HG02870 (cell line): ENCODE measurements at regions not wholly inside any gene's neighbourhood (a gene's known extent, or its start where the extent isn't known, plus 50 kb on each side); places are given as distances from the start of the nearest gene placed in this dataset.
"Not testable (repeated sequence)": the region's sequence is repeated elsewhere in the genome, so short reads cannot be mapped to it uniquely, and the experiment has no call there.

ENCODE experiments used
- ATAC-seq: cut with Tn5 transposase; IDR thresholded peaks from one replicate; pipeline ENCODE4 v1.9.1; 2021; ENCODE audit warnings: mild to moderate bottlenecking, moderate library complexity; ENCODE audit not compliant: unreplicated experiment

DNA sequence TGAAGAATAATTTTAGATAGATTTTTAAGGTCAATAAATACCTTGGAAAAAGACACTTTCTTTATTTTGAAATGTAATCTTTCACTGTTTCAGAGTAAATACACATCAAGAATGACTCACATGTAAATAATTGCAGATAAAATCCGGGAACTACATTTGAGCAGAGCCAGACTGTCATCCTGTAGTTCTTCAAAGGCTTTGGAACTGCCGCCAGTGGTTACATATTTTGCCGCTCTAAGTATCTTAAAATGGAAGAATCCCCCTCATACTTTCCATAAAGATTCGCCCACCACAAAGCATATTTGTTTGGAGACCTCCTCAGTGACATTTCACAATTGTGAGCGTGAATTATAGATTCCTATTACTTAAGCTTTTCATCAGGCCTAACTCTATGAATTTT lies 607.8 kb upstream of the ZFP42 start:
- no peak for ATAC-seq

- ATAC-seq, result no peak
Measured at GRCh38 chr4:187389420-187389819, 606.2 kb upstream of the ZFP42 start.

- no peak for ATAC-seq
Measured at GRCh38 chr4:187390646-187391045, 604.9 kb upstream of the ZFP42 start.

DNA sequence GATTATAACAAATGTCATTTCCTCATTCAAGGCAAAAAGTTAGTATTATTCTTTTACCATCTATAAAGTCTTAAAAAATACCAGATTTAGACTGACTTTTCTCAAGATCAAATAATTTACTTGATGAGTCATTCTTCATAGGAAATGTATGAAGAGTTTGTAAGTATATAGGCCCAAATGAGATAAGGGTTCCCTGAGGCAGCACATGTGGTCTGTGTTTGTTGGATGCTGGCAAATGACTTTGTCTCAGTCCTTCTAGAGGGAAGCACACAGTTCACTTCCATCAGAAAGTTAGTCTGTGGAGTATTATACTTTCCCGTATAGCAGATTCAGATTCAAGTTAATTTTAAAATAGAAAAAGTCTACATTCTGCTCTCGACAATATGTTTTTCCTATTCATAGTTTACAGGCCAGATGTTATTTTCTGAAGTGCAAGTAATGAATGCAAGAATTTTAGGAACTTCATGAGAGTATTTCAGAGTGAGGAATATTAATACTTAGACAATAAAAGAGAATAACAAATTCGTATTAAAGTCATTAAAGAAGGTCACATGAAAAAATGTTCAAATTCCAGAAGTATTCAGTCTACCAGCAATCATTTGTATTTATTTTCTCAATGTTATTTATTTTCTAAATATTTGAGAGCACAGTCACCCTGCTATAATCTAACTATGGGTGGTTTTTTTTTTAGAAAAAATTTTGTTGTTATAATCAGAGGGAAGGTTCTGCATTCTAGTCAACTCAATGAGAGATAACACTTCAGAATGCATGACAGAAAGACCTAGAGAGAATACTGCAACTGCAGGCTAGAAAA lies 601.8 kb upstream of the ZFP42 start:
- no peak for ATAC-seq

DNA sequence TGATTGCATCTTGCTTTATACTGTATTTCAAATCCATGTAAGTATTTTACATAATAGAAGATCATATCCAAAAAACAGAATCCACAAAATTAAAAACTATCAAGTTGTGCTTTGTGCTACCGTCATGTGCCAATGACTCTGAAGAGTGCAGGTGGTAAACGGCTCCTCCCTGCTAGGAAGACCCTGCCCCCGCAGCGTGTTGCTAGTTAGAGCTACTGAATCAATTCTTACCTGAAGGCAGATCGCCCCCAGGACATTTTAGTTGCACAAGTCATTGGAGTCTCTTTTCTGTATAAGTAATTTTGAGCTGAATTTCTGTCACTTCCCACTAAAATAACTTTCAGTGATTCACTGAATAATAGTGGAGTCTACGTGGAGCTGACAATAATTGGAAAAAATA lies 599.5 kb upstream of the ZFP42 start:
- no peak for ATAC-seq

GRCh38 chr4:187408447-187408846 lies 587.1 kb upstream of the ZFP42 start:
- not testable (repeated sequence) for ATAC-seq

DNA sequence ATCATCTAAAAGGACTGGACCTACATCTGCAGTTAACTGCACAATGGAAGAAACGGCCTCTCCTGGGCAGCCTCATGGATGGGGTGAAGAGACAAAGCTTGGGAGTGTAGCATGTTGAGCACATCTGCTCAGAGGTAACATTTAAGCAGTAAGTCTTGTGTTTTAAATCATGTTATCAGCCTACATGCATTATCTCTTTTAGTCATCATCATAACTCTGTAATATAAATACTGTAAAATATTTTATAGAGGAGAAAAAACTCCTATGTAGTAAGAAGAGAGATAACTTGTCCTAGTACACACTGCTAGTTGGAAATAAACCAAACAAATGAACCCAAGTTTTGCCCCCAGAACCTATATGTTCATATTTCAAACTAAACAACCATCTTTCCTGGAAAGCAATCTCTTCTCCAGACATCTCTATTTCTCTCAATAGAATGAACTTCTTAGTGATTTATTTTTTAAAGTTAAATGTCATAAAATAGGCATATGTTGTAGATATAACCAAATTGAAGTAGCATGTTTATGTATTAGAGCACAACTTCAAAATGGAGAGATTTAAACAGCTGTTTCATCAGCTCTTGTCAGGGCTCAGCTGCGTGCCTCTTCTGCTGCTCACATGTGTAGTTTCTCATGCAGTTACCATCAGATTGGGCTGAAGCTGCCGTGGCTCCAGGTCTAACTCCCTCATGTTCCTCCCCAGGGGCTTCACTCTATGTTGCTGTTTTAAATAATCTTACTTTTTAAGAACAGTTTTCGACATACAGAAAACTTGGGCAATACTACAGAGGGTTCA lies 581.8 kb upstream of the ZFP42 start:
- no peak for ATAC-seq

GRCh38 chr4:187414716-187415115 lies 580.9 kb upstream of the ZFP42 start:
- no peak for ATAC-seq

DNA sequence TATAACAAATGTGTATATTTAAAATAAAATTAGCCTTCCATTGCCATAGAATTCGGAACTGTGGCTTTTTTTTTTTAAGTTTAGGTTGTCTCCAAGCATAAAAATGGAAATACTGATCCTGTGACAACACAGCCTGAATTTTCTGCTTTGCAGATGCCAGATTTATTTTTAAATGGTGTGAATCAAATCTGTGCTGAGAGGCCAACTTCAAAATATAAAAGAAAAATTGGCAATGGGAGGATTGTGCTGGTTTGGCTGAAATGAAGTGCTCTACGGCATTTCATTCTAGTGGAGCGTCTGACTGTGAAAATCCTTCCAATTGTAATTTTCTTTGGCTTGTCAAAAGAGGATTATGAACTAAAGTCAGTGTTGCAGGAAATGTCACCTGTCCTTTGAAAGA lies 580.3 kb upstream of the ZFP42 start:
- no peak for ATAC-seq

- no peak for ATAC-seq
Measured at GRCh38 chr4:187416216-187416615, 579.4 kb upstream of the ZFP42 start.

- no peak for ATAC-seq
Measured at GRCh38 chr4:187417721-187418120, 577.9 kb upstream of the ZFP42 start.

DNA sequence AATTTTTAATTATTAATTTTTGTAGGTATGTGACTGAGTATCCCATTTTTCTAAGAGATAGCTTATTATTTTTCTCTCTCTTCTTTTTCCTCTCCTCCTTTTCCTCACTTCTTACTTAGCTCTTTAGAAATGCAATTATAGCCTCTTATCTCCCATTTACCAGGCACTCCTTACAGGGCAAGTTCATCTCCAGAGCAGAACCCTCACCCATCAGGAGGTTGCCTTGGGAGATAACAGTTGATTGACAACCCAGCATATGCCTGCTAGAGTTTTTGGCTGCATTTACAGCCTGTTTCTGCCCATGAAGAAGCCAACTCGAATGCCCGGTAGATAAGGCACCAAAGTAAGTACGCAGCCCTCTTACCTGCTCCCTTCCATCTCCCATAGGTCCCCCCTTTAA lies 572.9 kb upstream of the ZFP42 start:
- ATAC-seq, result no peak

- ATAC-seq, result no peak
Measured at GRCh38 chr4:187424636-187425035, 570.9 kb upstream of the ZFP42 start.

- ATAC-seq, result no peak
Measured at GRCh38 chr4:187426511-187426910, 569.1 kb upstream of the ZFP42 start.

GRCh38 chr4:187432310-187432709 lies 563.3 kb upstream of the ZFP42 start:
- no peak for ATAC-seq

DNA sequence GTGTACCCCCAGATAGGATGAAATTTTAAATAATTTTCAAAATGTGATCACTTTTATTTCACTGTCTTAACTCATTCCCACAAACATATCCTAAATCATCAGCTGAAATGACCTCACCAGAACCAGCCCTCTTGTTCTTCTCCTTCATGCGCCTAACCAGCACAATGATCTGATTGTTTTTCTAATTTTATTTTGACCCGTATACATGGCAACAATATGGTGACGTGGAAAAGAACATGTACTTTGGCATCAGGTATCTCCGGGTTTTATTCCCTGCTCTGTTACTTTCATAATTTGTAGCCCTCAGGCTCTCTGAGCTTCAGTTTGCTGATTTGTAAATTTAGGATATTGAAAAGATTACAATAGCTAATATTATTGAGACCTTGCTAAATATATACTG lies 562.4 kb upstream of the ZFP42 start:
- no peak for ATAC-seq

DNA sequence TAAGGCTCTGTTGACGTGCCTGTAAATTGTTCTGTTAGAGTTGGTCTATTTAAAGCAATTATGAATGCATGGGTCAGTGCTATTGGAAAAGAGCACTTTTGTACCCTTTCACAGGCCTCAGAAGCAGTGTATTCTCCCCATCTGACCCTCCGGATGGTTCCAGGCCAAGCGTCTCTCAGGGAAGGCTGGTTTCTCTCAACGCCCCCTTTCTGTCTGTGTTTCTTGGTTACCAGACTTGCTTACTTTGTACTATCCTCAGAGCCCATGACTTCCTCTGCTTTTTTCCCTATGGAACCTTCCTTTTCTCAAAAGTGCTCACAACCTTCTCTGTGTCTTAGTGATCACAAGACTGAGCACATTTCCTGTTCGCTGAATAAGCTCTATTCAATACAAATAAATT lies 559.3 kb upstream of the ZFP42 start:
- ATAC-seq, result no peak

DNA sequence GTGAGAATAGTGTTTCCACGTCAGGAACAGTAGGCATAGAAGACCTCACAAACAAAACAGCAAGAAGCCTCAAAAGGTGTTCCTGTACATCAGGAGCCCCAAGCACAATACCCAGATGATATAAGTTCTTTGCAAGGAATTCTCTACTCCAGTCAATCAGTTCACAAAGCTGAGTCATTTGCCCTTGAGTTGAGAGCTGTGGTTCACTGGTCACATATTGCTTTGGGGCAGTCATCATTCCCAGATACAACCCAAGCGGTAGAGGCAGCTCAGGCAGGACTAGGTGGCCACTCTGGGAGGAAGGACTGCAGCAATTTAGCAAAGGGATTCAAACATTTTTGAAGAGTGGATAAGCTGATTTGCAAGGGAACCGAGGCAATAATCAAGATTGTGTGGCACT lies 551.5 kb upstream of the ZFP42 start:
- ATAC-seq, result no peak

DNA sequence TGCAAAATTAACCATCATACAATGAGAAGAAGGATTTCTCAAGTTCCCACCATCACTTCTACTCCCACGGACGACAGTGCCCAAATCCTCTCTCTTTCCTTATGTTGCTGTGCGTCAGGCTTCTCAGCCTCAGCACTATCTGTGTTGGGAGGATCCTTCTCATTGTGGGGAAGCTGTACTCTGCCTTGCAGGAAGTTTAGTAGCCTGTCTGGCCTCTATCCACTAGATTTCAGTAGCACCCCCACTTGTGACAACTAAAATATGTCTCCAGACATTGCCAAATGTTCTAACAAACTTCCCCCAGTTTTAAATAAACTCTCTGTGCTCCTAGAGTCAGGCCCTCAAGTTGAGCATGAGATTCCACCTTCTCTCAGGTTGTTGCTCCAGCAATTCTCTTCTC lies 545.9 kb upstream of the ZFP42 start:
- ATAC-seq, result no peak

- ATAC-seq, result no peak
Measured at GRCh38 chr4:187451776-187452175, 543.8 kb upstream of the ZFP42 start.

GRCh38 chr4:187460016-187460415 lies 535.6 kb upstream of the ZFP42 start:
- ATAC-seq, result no peak

- ATAC-seq, result no peak
Measured at GRCh38 chr4:187464573-187464972, 531.0 kb upstream of the ZFP42 start.
